A549 (cell line): ENCODE measurements at regions not wholly inside any gene's neighbourhood (a gene's known extent, or its start where the extent isn't known, plus 50 kb on each side); places are given as distances from the start of the nearest gene placed in this dataset.

Experiments
- ATAC-seq, 2 experiments: fragments of 200-7000 bp in 1 of 2; fragments of >200 bp in 1 of 2; cut with Nextera tagmentation in 1 of 2; cut with Tn5 transposase in 1 of 2; 3 replicates each; pipeline versions ENCODE4 v1.8.0 to v1.9.1; 2018 to 2020; ENCODE audit warnings: mild to moderate bottlenecking in 1 of 2, moderate library complexity in 1 of 2
- CTCF ChIA-PET: fragments of 300-600 bp; sonication (Branson Sonifier 250); formaldehyde crosslinking; extraction: SDS; loops from one replicate; lab custom pipeline; 2021; ENCODE audit warnings: antibody characterized with exemption, inconsistent platforms; lab: Yijun Ruan, JAX
- POLR2A ChIA-PET: fragments of 350-600 bp; formaldehyde crosslinking; extraction: SDS; loops from one replicate; lab custom pipeline; 2021; ENCODE audit warnings: antibody characterized with exemption, inconsistent platforms; lab: Yijun Ruan, JAX
- DNase-seq, 2 experiments: peaks; one replicate each; pipeline versions ENCODE4 v3.0.0 to v3.0.0-alpha.2; 2011 to 2016; ENCODE audit warnings: low read depth in 1 of 2, low spot score in 1 of 2
- FAIRE-seq: peaks from 2 replicates; lab custom pipeline; 2011; peaks lifted over from hg19 to GRCh38; lab: Jason Lieb, UNC
- H3K27ac ChIP-seq, 2 experiments: fragments of >200 bp; sonication (Bioruptor Twin); formaldehyde crosslinking; 3 replicates each; pipeline ENCODE4 v1.5.1; 2016 to 2017
- H3K4me1 ChIP-seq: fragments of >200 bp; sonication (Bioruptor Twin); formaldehyde crosslinking; 3 replicates; pipeline ENCODE4 v1.6.1; 2016
- H3K4me2 ChIP-seq: fragments of >200 bp; sonication (Bioruptor Twin); formaldehyde crosslinking; 3 replicates; pipeline ENCODE4 v1.6.1; 2016
- H3K4me3 ChIP-seq: fragments of >200 bp; sonication (Bioruptor Twin); formaldehyde crosslinking; 3 replicates; pipeline ENCODE4 v1.5.1; 2016
- H3K9me3 ChIP-seq: fragments of >200 bp; sonication (Bioruptor Twin); formaldehyde crosslinking; 3 replicates; pipeline ENCODE4 v1.6.1; 2016
- ATOH8 ChIP-seq: fragments of 250-450 bp; sonication (Bioruptor Pico); IDR thresholded peaks from 2 replicates; pipeline ENCODE4 v1.5.0; 2020; ENCODE audit warnings: low read depth, mild to moderate bottlenecking, moderate library complexity
- BHLHE40 ChIP-seq: IDR thresholded peaks from 2 replicates; pipeline ENCODE4 v1.6.1; 2012; ENCODE audit warnings: low read depth, low read length, inconsistent platforms
- CEBPB ChIP-seq, 2 experiments: fragments of >200 bp in 1 of 2; sonication (Bioruptor Twin) in 1 of 2; formaldehyde crosslinking in 1 of 2; IDR thresholded peaks; 2 replicates each; pipeline ENCODE4 v1.6.1; 2012 to 2016
- CTCF ChIP-seq: fragments of >200 bp; sonication (Bioruptor Twin); formaldehyde crosslinking; IDR thresholded peaks from 3 replicates; pipeline ENCODE4 v1.5.1; 2016
- EHF ChIP-seq: fragments of 250-450 bp; sonication (Bioruptor Pico); IDR thresholded peaks from 2 replicates; pipeline ENCODE4 v1.5.0; 2020; ENCODE audit warnings: mild to moderate bottlenecking
- EHMT2 ChIP-seq: fragments of 200-600 bp; sonication (generic); IDR thresholded peaks from 2 replicates; pipeline ENCODE4 v1.6.1; 2016; ENCODE audit warnings: antibody characterized with exemption, low read depth, mild to moderate bottlenecking, moderate library complexity
- HES2 ChIP-seq: fragments of >200 bp; sonication (Bioruptor Twin); formaldehyde crosslinking; IDR thresholded peaks from 2 replicates; pipeline ENCODE4 v1.6.1; 2016
- HEYL ChIP-seq: fragments of 250-450 bp; sonication (Bioruptor Pico); IDR thresholded peaks from 2 replicates; pipeline ENCODE4 v1.8.0; 2021; ENCODE audit warnings: mild to moderate bottlenecking, moderate library complexity
- HMGXB4 ChIP-seq: fragments of 250-450 bp; sonication (Bioruptor Pico); IDR thresholded peaks from 2 replicates; pipeline ENCODE4 v1.5.0; 2021; ENCODE audit warnings: mild to moderate bottlenecking, moderate library complexity, borderline replicate concordance
- HOXB5 ChIP-seq: fragments of 250-450 bp; sonication (Bioruptor Pico); IDR thresholded peaks from 2 replicates; pipeline ENCODE4 v1.5.0; 2020; ENCODE audit warnings: mild to moderate bottlenecking, moderate library complexity
- JUNB ChIP-seq: fragments of >200 bp; sonication (Bioruptor Twin); formaldehyde crosslinking; IDR thresholded peaks from 2 replicates; pipeline ENCODE4 v1.6.1; 2016
- MAX ChIP-seq: IDR thresholded peaks from 2 replicates; pipeline ENCODE4 v1.6.1; 2012
- NPAS2 ChIP-seq: fragments of 250-450 bp; sonication (Bioruptor Pico); IDR thresholded peaks from 2 replicates; pipeline ENCODE4 v1.8.0; 2022; ENCODE audit warnings: mild to moderate bottlenecking, moderate library complexity, borderline replicate concordance
- POLR2AphosphoS2 ChIP-seq: conservative IDR thresholded peaks from 2 replicates; pipeline ENCODE4 v1.6.1; 2012; ENCODE audit warnings: low read length, improper control_type of control experiment, inconsistent platforms
- RFX5 ChIP-seq: fragments of 450-650 bp; IDR thresholded peaks from 2 replicates; pipeline ENCODE4 v1.7.1; 2014; ENCODE audit warnings: antibody characterized with exemption, mild to moderate bottlenecking, moderate library complexity
- SREBF2 ChIP-seq: fragments of 450-650 bp; IDR thresholded peaks from 2 replicates; pipeline ENCODE4 v1.6.1; 2014; ENCODE audit warnings: mild to moderate bottlenecking, moderate library complexity
- TP53 ChIP-seq: fragments of 250-450 bp; sonication (Bioruptor Pico); IDR thresholded peaks from 2 replicates; pipeline ENCODE4 v1.5.0; 2021; ENCODE audit warnings: mild to moderate bottlenecking, moderate library complexity
- USF2 ChIP-seq: fragments of 450-650 bp; IDR thresholded peaks from 2 replicates; pipeline ENCODE4 v1.6.1; 2014; ENCODE audit warnings: antibody characterized with exemption
- WGBS: methylation state at CpG from one replicate; pipeline ENCODE4 v1.1.6; 2017; ENCODE audit errors: missing lambda C conversion rate; 5-methylcytosine and 5-hydroxymethylcytosine counted together
- TF ChIP-seq, protein P1 (sequence below): IDR thresholded peaks from 2 replicates; pipeline ENCODE4 v1.6.1; 2012; ENCODE audit warnings: low read depth, borderline replicate concordance
- TF ChIP-seq, protein P2 (sequence below): IDR thresholded peaks from 2 replicates; pipeline ENCODE4 v1.6.1; 2012

- no peaks in the 10 kb centered on the region for H3K9me3 ChIP-seq
- ChIA-PET POLR2A (no interaction called here), CTCF (no interaction called here)
- H3K4me2 ChIP-seq = no peak overlapping the region
- H3K4me1 ChIP-seq = no peaks in the 10 kb centered on the region
- H3K27ac ChIP-seq = no peak overlapping the region
- FAIRE-seq (no peak), ATAC-seq (no peak), DNase-seq (no peak)
- no peak overlapping the region for H3K4me3 ChIP-seq
- TF ChIP-seq POLR2AphosphoS2 = no peak
- no peak for TF ChIP-seq SREBF2
- TF ChIP-seq EHF (CRISPR knock-in tag) = no peak
- no peak for TF ChIP-seq ATOH8 (CRISPR knock-in tag)
- no peak for TF ChIP-seq HES2
- TF ChIP-seq, protein P1, sequence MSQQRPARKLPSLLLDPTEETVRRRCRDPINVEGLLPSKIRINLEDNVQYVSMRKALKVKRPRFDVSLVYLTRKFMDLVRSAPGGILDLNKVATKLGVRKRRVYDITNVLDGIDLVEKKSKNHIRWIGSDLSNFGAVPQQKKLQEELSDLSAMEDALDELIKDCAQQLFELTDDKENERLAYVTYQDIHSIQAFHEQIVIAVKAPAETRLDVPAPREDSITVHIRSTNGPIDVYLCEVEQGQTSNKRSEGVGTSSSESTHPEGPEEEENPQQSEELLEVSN = no peak
- TF ChIP-seq EHMT2 = no peak
- no peak for TF ChIP-seq NPAS2
- TF ChIP-seq RFX5 = no peak
- TF ChIP-seq CEBPB (IDR thresholded peaks at IDR 0.05) = no peak
- TF ChIP-seq JUNB = no peak
- TF ChIP-seq, protein P2, sequence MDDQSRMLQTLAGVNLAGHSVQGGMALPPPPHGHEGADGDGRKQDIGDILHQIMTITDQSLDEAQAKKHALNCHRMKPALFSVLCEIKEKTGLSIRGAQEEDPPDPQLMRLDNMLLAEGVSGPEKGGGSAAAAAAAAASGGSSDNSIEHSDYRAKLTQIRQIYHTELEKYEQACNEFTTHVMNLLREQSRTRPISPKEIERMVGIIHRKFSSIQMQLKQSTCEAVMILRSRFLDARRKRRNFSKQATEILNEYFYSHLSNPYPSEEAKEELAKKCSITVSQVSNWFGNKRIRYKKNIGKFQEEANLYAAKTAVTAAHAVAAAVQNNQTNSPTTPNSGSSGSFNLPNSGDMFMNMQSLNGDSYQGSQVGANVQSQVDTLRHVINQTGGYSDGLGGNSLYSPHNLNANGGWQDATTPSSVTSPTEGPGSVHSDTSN = no peak
- TF ChIP-seq HEYL (CRISPR knock-in tag) = no peak
- TF ChIP-seq MAX = no peak
- no peak for TF ChIP-seq USF2
- no peak for TF ChIP-seq BHLHE40
- no peak for TF ChIP-seq CTCF
- TF ChIP-seq HMGXB4 = no peak
- no peak for TF ChIP-seq TP53 (CRISPR knock-in tag)
- no peak for TF ChIP-seq HOXB5 (CRISPR knock-in tag)
- WGBS = 56% methylated on average over 3 of the region's 3 CpGs
Observed at GRCh38 chr5:107025712-107026497, 644.8 kb downstream of the EFNA5 start.
